Activated T-cell treated with anti-CD3 and anti-CD28 coated beads for 48 hours (primary cell): ENCODE measurements at regions not wholly inside any gene's neighbourhood (a gene's known extent, or its start where the extent isn't known, plus 50 kb on each side); places are given as distances from the start of the nearest gene placed in this dataset.

ENCODE experiments used
- DNase-seq: peaks from one replicate; pipeline ENCODE4 v3.0.0-alpha.2; 2020; ENCODE audit warnings: low read depth

DNA sequence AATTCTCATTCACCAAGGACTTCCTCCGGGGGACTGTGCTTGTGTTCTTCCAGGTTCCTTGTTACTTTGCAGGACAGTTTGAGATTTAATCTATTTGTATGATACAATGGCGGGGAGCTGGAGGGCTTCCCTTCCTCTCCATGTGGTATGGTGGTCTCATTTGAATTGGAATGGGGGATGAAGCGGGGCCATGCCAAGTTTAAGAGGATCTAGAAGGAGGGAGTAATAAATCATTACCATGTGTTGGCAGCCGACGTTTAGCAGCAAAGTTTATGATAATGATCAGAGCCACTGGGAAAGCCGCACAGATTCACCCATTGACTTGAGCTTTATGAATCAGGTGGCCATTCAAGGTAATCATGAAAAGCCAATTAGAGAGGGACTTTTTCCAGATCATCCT lies 355.1 kb upstream of the MGMT start:
- DNase-seq: no peak

DNA sequence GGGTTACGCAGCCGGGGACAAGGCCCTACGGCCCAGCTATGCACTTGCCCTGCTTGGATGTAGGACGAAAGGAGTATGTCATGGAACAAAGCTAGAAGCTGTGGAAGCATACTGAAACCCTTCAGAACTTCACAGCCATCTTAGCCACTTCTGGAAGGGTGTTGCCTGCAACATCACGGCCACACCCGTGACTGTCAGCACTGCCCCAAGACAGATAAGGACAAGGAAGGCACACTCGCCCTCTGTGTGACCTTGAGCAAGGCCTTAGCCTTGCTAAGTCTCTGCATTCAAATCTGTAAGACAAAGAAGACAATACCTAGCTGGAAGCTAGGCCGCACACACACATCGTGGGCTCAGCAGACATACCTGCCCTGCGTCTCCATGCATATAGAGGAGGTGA lies 352.5 kb upstream of the MGMT start:
- DNase-seq: no peak

DNA sequence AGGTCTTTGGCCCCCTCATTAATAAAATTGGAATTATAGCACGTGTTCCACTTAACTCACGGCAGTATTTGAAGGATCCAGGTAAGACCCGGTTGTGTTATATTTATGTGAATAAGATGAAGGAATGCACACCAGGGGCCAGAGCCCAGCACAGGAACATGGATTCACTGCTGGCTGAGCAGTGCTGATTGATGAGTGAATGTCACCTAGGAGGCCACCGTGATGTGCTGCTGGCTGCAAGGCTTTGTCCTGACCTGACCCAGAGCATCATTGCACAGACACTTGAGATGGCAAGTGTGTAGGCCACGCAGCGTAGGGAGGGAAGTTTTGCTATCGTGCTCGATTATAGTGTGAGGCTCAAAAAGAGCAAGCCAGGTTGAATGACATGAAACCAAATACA lies 350.7 kb upstream of the MGMT start:
- no peak for DNase-seq

DNA sequence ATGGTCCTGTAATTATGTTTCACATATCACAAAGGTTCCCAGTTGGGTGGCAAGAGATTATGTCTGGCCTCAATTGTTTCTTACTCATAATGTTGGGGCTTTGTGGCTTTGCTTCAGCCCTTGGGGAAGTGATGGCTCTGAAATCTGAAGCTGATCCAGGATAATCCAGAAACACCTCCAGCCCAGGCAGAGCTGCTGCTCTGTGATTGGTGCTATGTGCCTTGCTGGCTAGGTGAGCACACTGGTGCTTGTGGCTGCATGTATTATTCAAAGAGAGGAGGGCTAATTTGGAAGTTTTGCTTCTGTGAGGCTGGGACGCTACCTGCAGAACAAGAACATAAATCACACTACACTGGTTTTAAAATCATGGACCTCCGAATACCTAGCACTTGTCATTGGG lies 346.6 kb upstream of the MGMT start:
- no peak for DNase-seq

DNA sequence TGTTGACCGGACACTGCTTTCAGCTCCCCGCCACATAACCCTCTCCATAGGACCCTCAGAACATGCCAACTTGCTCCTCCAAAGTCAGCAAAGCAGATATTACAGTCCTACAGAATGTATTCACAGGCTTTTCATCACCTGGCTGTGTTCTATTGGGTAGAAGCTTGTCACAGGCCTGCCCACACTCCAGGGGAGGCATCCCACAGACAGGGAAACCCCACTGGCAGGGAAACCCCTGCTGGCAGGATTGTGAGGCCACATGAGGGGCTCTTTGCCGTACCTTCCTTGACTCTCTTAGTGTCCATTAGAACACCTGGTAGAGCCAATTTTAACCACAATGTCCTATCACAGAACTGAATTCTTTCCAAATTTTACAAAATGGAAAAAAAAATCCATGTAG lies 344.2 kb upstream of the MGMT start:
- DNase-seq: no peak

DNA sequence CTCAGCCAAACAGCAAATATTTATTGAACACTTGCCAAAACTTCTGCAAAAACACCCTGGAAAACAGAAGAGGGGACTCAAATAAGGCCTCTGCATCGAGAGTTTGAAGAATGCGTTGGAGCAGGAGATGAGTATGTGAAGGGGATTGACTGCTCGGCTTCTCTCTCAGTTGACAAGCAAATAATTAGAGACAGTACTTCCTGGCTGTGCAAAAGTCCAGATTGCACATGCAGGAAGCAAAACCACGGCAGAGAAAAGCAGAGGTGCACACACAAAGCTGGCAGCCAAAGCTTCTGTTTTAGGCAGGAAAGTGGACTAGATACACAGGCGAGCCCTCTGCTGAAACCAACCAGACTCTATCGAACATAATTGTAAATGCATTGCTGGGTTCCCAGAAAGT lies 343.6 kb upstream of the MGMT start:
- no peak for DNase-seq

DNA sequence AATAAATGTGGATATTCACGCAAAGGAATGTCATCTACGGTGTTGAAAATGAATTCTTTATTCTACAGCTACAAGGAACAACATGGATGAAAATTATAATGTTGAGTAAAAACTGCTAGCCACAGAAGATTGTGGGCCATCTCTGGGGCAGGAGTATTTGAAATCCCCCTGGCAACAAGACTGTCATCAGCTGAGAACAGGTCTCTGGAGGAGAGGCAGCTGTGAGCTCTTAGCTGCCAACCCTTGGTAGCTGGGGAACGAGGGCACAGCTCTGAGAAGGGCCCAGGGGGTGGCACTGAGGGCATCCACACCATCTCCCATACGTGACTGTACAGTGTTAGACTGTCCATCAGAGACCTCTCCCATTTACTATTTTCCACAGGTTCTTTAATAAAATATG lies 340.1 kb upstream of the MGMT start:
- no peak for DNase-seq

DNA sequence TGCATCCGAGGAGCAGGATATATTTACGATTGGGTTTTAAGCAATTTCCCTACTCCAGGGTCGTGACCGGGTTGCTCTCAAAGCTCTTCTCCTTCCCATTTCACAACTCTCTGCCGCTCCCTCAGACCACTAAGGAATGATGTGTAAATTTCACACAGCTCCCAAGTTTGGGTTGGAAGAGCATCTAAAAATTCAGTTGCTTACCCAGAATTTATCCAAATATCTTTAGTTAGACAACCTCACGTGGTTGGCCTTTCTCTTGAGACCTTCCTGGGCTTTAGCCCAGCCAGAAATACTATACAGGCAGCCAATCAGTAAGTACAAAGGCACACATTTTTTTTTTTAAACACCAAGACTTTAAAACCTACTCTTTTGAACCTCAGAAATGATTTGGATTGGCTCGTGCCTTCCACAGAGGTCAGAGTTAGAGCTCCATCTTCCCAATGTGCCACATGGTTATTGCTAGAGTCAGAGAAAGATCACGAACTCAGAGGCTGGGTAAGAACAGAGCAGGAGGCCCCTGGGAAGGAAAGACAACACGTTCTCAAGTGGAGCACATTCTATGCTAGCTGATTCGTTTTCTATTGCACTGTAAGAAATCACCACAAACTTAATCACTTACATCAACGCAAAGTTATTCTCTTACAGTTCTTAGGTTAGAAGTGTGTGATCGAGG lies 335.4 kb upstream of the MGMT start:
- DNase-seq: no peak

DNA sequence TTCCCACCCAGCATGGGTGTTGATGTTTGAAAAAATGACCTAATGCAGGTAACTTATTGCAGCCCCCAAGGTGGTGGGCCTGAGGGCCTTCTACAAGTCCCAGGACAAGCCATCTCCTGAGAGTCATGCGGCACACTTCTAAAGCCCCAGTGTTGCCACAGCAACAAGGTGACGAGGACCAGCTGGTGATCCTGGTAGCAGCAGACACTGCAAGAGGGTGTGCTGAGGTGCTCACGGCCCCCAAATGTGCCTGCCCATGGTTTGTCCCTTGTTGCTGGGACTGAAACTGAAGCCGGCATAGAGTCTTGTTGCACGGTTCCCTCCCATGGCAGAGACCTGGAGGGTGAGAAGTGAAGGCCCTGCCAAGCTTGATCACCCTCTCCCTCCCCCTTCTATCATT lies 333.2 kb upstream of the MGMT start:
- DNase-seq: no peak

DNA sequence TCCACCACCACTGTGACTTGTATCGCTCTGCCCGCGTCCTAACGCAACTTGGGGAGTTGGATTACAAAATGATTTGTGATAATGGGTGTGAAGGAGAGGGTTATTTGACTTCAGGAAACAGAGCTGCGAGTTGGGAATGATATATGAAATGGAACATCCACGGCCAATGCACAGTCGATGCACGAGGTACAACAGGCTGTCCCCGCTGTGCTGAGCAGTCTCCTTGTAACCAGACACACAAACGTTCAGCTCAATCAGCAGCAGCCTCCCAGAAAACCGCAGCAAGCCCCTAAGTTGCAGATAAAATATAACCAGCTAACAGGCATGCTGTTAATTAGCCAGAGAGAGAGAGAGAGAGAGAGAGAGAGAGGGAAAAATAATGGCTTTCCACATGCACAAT lies 332.7 kb upstream of the MGMT start:
- DNase-seq: no peak

DNA sequence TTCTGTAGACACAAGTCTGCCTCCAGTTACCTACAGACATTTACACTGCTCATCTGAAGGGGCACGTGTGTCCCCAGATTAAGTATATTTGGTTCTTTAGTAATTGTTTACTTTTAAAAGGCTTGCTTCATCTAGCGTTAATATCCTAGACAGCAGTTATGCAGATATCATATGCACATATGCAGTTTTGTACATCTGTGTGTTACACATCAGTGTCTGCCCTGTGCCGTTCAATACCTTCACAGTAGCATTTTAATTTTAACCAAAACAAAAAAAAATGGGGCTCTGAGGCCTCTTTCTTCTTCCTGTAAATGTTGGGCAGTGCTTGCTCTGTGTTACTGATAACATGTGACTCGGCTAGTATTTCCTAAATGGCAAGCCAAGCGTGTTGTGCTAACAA lies 331.4 kb upstream of the MGMT start:
- DNase-seq: no peak

DNA sequence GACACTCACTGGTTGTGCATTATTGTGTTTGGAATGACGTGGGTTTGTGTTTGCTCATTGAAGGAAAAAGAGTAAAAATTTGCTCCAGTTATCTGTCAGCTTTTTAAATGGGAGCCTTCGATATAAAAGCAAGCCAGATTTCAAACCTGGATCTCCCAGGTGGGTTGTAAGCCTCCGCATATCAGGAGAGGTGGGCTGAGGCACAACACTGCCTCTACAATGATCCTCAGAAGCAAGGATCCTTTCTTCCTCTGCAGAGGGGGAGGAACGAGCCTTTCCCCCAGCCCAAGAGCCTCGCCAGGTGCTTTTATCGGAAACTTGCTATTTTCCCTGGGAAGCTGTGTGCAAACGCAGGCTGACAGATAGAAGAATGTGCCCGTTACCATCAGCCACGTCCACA lies 331.0 kb upstream of the MGMT start:
- DNase-seq: no peak

DNA sequence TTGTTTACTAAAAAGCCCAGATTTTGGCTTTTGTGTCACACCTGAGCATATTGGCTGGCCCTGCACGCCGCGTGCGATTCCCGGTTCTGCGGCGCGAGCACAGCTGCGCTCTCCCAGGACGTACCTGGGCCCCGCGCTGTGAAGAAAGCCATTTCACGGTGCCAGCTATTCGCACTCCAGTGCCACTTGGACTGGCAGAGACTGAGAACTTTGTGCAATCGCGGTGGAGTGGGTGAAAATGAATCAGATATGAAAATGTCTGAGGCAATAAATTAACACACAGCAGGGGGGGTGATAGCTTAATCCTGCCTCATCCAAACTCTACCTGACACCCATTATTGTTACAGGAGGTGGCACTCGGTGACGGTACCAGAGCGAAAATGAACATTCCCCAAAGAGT lies 330.1 kb upstream of the MGMT start:
- no peak for DNase-seq

DNA sequence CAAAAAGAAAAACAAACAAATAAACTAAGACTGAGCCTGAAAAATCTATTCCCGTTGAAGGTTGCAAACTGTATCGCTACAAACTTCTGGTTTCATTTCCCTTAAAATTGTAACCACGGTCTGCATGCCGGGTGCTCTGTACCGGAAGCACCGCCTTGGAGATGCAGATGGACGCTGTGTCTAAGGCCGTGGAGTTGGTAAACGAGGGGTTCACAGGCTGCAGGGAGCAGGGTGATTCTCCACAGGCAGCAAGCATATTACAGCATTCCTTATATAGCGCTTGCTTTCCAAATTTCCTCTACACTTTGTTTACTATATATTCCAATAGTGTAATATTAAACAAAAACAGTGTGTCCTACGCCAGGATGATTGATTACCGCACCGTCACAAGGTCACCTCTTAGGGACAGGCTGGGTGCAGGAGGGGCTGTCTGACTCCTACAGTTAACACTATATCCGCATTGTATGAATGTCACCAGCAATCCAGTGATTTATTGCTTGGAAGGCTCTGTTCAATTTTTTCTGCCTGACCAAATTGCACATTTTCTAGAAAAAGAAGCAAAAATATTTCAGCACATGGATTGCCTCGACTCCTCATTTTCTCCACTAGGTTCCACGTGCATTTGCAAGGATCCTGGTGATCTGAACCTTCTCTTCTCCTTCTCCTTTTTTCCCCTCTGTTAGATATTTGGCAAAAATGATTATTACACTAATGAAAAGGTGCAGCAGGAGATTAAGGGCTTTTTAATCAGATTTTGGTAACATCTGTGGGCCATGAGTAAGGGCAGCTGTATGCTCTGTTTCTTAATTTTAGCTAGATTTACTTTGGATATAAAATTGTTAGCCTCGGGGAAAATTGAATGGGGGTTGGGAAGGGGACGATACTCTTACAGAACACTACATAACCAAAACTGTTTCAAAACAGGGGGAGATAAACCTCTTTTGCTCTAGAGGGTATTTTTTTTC lies 325.8 kb upstream of the MGMT start:
- DNase-seq: no peak

DNA sequence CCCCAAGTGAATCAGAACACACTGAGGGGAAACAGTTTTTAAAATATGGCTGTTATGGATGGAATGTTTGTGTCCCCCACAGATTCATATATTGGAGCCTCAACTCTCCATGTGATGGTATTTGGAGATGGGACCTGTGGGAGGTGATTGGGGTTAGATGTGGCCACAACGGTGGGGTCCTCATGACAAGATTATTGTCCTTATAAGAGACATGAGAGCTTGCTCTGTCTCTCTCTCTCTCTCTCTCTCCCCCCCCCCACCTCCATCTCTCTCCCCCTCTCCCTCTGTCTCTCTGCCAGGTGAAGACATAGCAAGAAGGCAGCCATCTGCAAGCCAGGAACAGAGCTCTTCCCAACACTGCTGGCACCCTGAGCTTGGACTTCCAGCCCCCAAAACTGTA lies 315.8 kb upstream of the MGMT start:
- DNase-seq: no peak

DNA sequence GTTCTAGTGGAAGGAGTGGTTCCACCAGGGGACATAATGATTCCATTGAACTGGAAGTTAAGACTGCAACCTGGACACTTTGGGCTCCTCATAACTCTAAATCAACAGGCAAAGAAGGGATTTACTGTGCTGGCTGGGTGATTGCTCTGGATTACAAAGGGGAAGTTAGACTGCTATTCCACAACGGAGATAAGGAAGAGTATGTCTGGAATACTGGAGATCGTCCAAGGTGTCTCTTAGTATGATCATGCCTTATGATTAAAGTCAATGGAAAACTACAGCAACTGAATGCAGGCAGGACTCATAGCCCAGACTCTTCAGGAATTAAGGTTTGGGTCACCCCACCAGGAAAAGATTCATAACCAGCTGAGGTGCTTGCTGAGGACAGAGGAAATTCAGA lies 310.6 kb upstream of the MGMT start:
- DNase-seq: no peak

DNA sequence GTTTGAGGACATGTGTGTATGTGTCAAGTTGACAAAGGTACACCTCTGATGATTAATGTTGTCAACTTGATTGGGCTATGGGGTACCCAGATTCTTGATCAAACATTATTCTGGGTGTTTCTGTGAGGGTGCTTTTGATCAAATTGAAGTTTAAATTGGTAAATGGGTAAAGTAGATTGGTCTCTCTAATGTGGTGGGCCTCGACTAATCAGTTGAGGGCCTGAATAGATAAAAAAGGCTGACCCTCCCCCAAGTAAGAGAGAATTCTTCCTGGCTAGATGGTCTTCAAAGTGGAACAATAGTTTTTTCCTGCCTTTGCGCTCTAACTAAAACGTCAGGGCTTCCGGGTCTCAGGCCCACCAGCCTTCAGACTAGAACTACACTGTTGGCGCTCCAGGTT lies 309.9 kb upstream of the MGMT start:
- no peak for DNase-seq

DNA sequence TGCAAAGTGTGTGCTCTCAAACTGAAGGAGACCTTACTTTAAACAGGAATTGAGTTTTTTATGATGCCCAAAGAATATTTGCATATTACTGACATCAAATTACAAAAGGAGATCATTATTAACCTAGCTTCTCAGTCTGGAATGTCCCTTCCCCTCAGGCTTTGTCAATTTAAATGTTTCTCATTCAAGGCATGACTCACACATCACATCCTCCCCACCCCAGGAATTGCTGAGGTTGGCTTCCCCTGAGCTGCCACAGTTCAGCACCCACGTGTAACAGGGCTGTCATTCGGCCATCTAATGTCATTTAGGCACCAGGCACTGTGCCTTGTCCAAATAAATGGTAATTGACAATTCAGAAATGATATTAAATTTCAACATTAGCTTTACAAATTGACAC lies 305.9 kb upstream of the MGMT start:
- DNase-seq: no peak

DNA sequence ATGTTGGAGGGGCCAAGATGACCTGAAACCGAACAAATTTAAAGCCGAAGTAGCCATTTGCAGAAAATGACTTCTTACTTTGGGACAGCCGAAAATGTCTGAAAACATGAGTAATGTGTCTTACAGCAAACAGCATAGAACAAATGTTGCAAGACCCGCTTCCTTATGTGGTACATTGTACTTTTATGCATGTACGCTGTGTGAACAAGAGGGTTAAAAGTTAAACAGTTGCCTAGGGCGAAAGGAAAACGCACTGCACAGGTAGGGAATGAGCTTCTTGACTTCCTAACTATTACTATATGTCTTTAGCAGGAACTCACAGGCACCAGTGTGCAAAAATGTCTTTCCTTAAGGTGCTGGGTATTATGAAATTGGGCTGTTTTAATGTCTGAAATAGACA lies 303.5 kb upstream of the MGMT start:
- no peak for DNase-seq

DNA sequence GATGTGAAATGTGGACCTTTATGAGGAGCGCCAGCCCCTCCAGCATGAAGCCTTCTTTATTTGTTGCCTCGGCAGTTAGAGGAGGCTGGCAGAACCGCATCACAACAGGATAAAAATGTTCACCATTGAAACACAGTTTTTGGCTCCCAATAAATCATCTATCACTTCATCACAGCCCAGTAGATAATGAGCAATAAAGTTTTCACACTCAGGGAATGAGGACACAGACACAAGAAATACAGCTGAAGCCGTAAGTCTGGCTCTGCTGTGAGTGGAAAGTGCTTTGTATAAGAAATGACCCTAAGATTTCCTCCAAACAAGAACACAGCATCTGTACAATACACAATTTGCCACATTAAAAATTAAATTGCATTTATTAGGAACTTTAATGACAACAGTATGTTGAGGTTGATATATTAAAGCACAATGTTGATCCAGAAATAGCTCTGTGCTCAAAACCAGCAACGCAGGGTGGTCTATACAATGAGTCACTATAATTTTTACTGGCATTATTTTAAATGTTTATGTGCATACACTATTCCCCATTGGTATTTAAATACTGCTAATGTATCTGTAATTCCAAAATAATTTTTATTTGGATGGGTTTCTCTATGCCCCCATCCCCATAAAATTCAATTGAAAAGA lies 301.8 kb upstream of the MGMT start:
- DNase-seq: no peak

DNA sequence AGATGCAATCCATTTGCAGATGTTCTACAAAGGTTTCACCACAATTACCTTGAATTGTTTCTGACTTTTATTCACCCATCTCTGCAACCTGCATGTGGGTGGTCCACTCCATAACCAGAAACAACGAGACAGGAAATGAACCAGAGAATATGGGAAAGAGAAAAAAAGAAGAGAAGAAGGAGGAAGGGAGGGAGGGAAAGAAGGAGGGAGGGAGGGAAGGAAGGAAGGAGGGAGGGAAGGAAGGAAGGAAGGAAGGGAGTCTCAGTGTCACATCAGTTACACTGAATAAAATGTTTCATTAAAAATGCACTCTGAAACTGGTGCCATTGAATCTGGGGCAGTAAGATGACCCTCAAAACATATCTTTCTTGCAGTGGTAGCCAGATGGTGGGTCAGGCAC lies 301.3 kb upstream of the MGMT start:
- DNase-seq: no peak

DNA sequence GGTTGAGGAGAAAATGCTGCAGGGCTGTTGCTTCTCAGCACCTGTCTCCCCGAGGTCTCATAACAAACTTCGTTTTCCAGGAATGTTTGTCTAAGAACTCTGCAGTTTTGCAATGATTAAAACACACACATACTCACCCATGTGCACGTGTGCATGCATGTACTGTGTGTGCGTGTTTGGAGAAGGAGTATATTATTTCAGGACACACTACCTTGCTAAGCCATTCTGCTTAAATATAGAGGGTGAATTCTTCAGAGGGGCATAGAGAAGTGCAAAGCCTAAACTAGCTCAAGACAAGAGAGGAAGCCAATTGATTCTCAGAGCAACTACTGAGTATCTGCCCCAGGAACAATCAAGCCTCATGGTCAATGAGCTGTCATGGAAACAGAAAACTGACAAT lies 298.4 kb upstream of the MGMT start:
- DNase-seq: no peak

DNA sequence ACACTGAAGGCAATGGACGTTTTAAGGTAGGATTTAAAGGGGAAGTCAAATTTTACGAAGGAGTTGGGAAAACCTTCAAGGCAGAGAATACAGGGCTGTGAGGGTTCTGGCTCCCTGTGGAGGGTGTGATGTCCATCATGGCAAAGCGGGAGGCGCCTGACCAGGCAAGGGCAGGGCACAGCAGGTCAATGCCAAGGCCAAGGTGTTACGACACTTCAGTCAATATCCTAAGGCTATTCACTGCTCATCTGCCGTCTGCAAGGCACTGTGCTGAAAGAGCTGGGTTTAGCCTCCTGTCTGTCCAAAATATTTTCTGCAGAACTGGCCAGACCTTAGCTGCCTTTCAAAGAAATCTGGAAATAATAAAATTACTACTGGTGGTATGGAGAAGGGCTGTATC lies 297.9 kb upstream of the MGMT start:
- no peak for DNase-seq
